Caco-2 (cell line): ENCODE measurements at regions not wholly inside any gene's neighbourhood (a gene's known extent, or its start where the extent isn't known, plus 50 kb on each side); places are given as distances from the start of the nearest gene placed in this dataset.

Experiments used
- BruUV-seq: library from RNA; stranded (reverse); fragments of 400-500 nt; replicated peaks from 2 replicates; lab custom pipeline; 2021; lab: Mats Ljungman, UMichigan
- CTCF ChIA-PET: fragments of 300-600 bp; sonication (Branson Sonifier 250); formaldehyde crosslinking; loops from one replicate; lab custom pipeline; 2022; ENCODE audit warnings: antibody characterized with exemption; lab: Charles Lee
- POLR2A ChIA-PET: fragments of 300-600 bp; sonication (Branson Sonifier 250); formaldehyde crosslinking; loops from one replicate; lab custom pipeline; 2022; ENCODE audit warnings: antibody characterized with exemption; lab: Charles Lee
- DNase-seq, 2 experiments: peaks; one replicate each; pipeline versions ENCODE4 v3.0.0 to v3.0.0-alpha.2; 2020 to 2022
- H3K27me3 ChIP-seq: replicated peaks from 2 replicates; pipeline ENCODE4 v1.6.0; 2011; ENCODE audit warnings: low read length; ENCODE audit not compliant: control insufficient read depth, insufficient read depth
- H3K36me3 ChIP-seq: 2 replicates; pipeline ENCODE4 v1.5.1; 2011; ENCODE audit warnings: low read length; ENCODE audit not compliant: control insufficient read depth, insufficient read depth
- H3K4me1 ChIP-seq: fragments of 250-450 bp; sonication (Bioruptor Pico); 2 replicates; pipeline ENCODE4 v1.5.1; 2020; ENCODE audit warnings: mild to moderate bottlenecking
- H3K4me3 ChIP-seq: 2 replicates; pipeline ENCODE4 v1.5.1; 2011; ENCODE audit warnings: low read depth, mild to moderate bottlenecking, control low read depth, low read length
- H3K9me3 ChIP-seq: fragments of 250-450 bp; sonication (Bioruptor Pico); 2 replicates; pipeline ENCODE4 v1.5.1; 2020; ENCODE audit warnings: mild to moderate bottlenecking, moderate library complexity
- H3K27ac Mint-ChIP-seq: one replicate; pipeline ENCODE4 v1.8.0; 2022; ENCODE audit warnings: mixed read lengths; ENCODE audit not compliant: unreplicated experiment
- H3K27me3 Mint-ChIP-seq: one replicate; pipeline ENCODE4 v1.8.0; 2022; ENCODE audit warnings: mixed read lengths; ENCODE audit not compliant: insufficient read depth, unreplicated experiment
- H3K36me3 Mint-ChIP-seq: one replicate; pipeline ENCODE4 v1.8.0; 2022; ENCODE audit warnings: mild to moderate bottlenecking, mixed read lengths; ENCODE audit not compliant: insufficient read depth, unreplicated experiment
- H3K4me1 Mint-ChIP-seq: one replicate; pipeline ENCODE4 v1.8.0; 2022; ENCODE audit warnings: low read depth, mixed read lengths; ENCODE audit not compliant: unreplicated experiment
- H3K4me3 Mint-ChIP-seq: one replicate; pipeline ENCODE4 v1.8.0; 2022; ENCODE audit warnings: mild to moderate bottlenecking, moderate library complexity, mixed read lengths; ENCODE audit not compliant: unreplicated experiment
- H3K9me3 Mint-ChIP-seq: one replicate; pipeline ENCODE4 v1.8.0; 2022; ENCODE audit warnings: mixed read lengths; ENCODE audit not compliant: unreplicated experiment
- intact Hi-C: fragments of 100-400 bp; cut with micrococcal nuclease; formaldehyde crosslinking; loops from one replicate; pipeline ENCODE4 v1.10.0; 2022; ENCODE audit not compliant: unreplicated experiment
- TF ChIP-seq, protein P1 (sequence below), 2 experiments: fragments of 200-600 bp in 1 of 2; IDR thresholded peaks; 1 replicate in 1 of 2; 2 replicates in 1 of 2; pipeline versions ENCODE4 v1.5.1 to v1.8.0; 2011 to 2022; ENCODE audit warnings: antibody characterized with exemption in 1 of 2, control low read depth in 1 of 2, inconsistent platforms in 1 of 2, low read depth in 1 of 2, low read length in 1 of 2, mild to moderate bottlenecking in 1 of 2, moderate library complexity in 1 of 2; ENCODE audit not compliant: insufficient read depth in 1 of 2, severe bottlenecking in 1 of 2, unreplicated experiment in 1 of 2

DNA sequence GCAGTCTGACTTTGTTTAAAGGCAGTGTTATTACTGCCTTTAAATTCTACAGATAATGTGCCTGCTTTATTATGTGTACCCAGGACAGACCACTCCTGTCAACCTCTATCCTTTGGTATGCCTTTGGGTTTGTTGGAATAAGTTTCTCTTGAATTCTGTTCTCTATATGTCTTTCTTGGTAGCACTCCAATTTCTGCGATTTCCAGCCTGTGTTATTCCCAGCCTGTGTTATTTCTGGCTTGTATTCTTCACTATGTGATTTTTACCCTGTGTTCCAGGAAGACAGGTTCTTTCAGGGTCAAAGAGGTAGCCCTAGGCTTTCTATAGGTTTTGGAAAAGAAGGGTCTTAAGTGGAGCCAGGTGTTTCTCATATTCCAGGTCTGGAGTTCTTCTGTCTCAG is 407.4 kb upstream of the AZI2 start:
- H3K36me3 Mint-ChIP-seq, result no peaks in the 10 kb centered on the region
- CTCF ChIA-PET, result no interaction called here
- no peak overlapping the region for H3K4me3 Mint-ChIP-seq
- H3K4me1 ChIP-seq, result no peaks in the 10 kb centered on the region
- no peaks in the 10 kb centered on the region for H3K27me3 ChIP-seq
- H3K27me3 Mint-ChIP-seq, result no peaks in the 10 kb centered on the region
- H3K27ac Mint-ChIP-seq, result no peak overlapping the region
- H3K4me1 Mint-ChIP-seq, result no peaks in the 10 kb centered on the region
- intact Hi-C loops, result no loop called here
- no peak overlapping the region for H3K4me3 ChIP-seq
- no TSS peak for BruUV-seq
- H3K36me3 ChIP-seq, result no peaks in the 10 kb centered on the region
- no peaks in the 10 kb centered on the region for H3K9me3 ChIP-seq
- TF ChIP-seq, protein P1, sequence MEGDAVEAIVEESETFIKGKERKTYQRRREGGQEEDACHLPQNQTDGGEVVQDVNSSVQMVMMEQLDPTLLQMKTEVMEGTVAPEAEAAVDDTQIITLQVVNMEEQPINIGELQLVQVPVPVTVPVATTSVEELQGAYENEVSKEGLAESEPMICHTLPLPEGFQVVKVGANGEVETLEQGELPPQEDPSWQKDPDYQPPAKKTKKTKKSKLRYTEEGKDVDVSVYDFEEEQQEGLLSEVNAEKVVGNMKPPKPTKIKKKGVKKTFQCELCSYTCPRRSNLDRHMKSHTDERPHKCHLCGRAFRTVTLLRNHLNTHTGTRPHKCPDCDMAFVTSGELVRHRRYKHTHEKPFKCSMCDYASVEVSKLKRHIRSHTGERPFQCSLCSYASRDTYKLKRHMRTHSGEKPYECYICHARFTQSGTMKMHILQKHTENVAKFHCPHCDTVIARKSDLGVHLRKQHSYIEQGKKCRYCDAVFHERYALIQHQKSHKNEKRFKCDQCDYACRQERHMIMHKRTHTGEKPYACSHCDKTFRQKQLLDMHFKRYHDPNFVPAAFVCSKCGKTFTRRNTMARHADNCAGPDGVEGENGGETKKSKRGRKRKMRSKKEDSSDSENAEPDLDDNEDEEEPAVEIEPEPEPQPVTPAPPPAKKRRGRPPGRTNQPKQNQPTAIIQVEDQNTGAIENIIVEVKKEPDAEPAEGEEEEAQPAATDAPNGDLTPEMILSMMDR (IDR thresholded peaks at IDR 0.05; ENCODE audit: insufficient read depth in 1 of 2, low read depth in 1 of 2, low read length in 1 of 2, severe bottlenecking in 1 of 2, unreplicated experiment in 1 of 2), result no peak
- no peak for DNase-seq
- POLR2A ChIA-PET, result no interaction called here
- peaks cover 5% of the 10 kb centered on the region for H3K9me3 Mint-ChIP-seq

DNA sequence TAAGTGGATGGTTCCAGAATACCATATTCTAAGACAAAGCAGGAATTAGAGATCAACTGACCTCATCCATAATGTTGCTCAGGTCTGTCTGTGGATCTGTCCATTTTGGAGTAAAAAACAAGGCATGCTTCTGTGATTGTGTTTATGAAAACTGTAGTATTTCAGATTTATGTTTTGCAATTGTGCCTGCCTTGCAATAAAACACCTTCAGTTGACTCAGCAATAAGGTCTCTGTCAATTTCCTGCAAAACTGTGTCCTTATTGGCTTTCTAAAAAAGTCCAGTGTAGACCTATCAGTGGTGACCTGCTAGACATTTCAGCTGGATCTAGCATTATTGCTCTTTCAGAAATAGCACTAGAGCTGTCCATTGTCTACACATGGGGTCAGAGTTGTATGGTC is 409.5 kb upstream of the AZI2 start:
- no peaks in the 10 kb centered on the region for H3K36me3 Mint-ChIP-seq
- no peak overlapping the region for H3K4me3 ChIP-seq
- no peak overlapping the region for H3K4me3 Mint-ChIP-seq
- H3K9me3 Mint-ChIP-seq, result no peaks in the 10 kb centered on the region
- H3K4me1 Mint-ChIP-seq, result no peaks in the 10 kb centered on the region
- CTCF ChIA-PET, result no interaction called here
- H3K27me3 Mint-ChIP-seq, result no peaks in the 10 kb centered on the region
- no TSS peak for BruUV-seq
- H3K27ac Mint-ChIP-seq, result no peak overlapping the region
- TF ChIP-seq, protein P1 (IDR thresholded peaks at IDR 0.05; ENCODE audit: insufficient read depth in 1 of 2, low read depth in 1 of 2, low read length in 1 of 2, severe bottlenecking in 1 of 2, unreplicated experiment in 1 of 2), result no peak
- no peaks in the 10 kb centered on the region for H3K4me1 ChIP-seq
- POLR2A ChIA-PET, result no interaction called here
- H3K36me3 ChIP-seq, result no peaks in the 10 kb centered on the region
- DNase-seq, result no peak
- no peaks in the 10 kb centered on the region for H3K9me3 ChIP-seq
- intact Hi-C loops, result no loop called here
- H3K27me3 ChIP-seq, result no peaks in the 10 kb centered on the region

DNA sequence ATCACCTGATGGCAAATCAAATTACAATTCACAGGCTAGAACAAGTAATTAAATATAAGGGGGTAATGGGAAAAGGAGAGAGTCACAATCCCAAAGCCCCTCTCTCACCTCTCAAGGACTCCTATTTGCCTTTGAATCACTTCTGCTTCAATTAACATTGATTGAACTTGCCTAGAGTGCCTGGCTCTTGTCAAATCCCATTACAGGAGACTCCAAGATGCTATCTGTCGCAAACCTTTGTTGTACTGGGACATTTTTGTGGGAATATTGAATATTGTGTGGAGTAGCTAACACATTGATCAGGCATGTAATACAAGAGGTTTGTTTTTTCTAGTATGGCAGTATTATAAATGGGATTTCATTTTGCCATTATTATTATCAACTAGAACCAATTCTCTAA is 412.8 kb upstream of the AZI2 start:
- Mint-ChIP-seq H3K4me3 (no peak overlapping the region), H3K9me3 (no peaks in the 10 kb centered on the region), H3K36me3 (no peaks in the 10 kb centered on the region), H3K4me1 (no peaks in the 10 kb centered on the region), H3K27me3 (peaks cover under 1% of the 10 kb centered on the region), H3K27ac (no peak overlapping the region)
- no TSS peak for BruUV-seq
- POLR2A ChIA-PET, result no interaction called here
- TF ChIP-seq, protein P1 (IDR thresholded peaks at IDR 0.05; ENCODE audit: insufficient read depth in 1 of 2, low read depth in 1 of 2, low read length in 1 of 2, severe bottlenecking in 1 of 2, unreplicated experiment in 1 of 2), result no peak
- no peaks in the 10 kb centered on the region for H3K9me3 ChIP-seq
- no peak for DNase-seq
- CTCF ChIA-PET, result no interaction called here
- intact Hi-C loops, result no loop called here
- H3K4me3 ChIP-seq, result no peak overlapping the region
- H3K4me1 ChIP-seq, result no peaks in the 10 kb centered on the region
- no peaks in the 10 kb centered on the region for H3K36me3 ChIP-seq
- no peaks in the 10 kb centered on the region for H3K27me3 ChIP-seq
